HG02678 (cell line): ENCODE measurements at regions not wholly inside any gene's neighbourhood (a gene's known extent, or its start where the extent isn't known, plus 50 kb on each side); places are given as distances from the start of the nearest gene placed in this dataset.
"Not testable (repeated sequence)": the region's sequence is repeated elsewhere in the genome, so short reads cannot be mapped to it uniquely, and the experiment has no call there.

Experiments
- ATAC-seq: cut with Tn5 transposase; IDR thresholded peaks from one replicate; pipeline ENCODE4 v1.9.1; 2021; ENCODE audit warnings: mild to moderate bottlenecking, moderate library complexity; ENCODE audit not compliant: unreplicated experiment

- ATAC-seq, result no peak
These were observed 1106.2 kb upstream of the CELF2 start for GRCh38 chr10:9911488-9911887.

DNA sequence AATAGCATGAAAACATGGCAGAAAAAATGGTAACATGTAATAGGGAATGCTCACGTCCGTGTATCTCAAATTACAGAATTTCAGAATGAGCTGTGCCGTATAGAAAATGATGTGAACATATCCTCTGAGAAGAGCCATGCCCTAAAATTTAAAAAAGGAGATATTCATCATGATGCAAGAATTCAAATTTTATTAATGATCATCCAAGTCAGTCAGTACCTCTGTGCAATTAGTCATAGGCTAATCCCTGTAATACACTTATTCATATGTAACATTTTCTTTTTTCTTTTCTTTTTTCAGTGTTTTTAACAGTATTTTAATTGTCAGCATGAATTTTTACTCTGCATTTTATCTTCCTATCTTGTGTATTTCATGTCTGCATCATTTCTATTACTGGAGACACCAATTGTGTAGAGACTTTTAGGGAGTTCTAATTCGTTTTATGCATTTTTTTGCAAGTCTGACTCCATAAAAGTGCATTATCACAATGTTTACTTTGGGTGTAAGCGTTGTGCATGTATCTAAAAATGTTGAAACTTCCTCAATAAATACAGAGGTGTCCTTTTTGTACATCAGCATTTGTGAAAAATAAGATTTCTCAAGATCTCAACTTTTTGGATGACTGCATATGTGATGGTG is 1103.7 kb upstream of the CELF2 start:
- no peak for ATAC-seq

GRCh38 chr10:9921544-9921943 is 1096.1 kb upstream of the CELF2 start:
- ATAC-seq, result no peak

GRCh38 chr10:9922126-9922870 is 1095.4 kb upstream of the CELF2 start:
- no peak for ATAC-seq

- ATAC-seq, result no peak
These were observed 1091.7 kb upstream of the CELF2 start for GRCh38 chr10:9926003-9926402.

GRCh38 chr10:9926881-9927280 is 1090.8 kb upstream of the CELF2 start:
- ATAC-seq, result no peak

DNA sequence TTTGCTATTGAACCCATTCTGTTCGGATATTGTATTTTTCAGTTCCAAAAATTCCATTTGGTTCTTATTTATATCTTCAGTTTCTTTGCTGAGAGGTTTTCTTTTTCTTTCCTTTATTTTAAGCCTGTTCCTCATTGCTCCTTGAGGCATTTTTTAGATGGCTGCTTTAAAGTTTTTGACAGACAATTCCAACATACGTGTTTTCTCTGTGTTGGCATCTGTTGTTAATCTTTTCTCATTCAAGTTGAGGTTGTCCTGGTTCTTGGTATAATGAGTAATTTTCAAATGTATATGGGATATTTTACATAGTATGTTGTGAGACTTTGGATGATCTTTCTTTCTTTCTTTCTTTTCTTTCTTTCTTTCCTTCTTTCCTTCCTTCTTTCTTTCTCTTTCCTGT is 1078.0 kb upstream of the CELF2 start:
- no peak for ATAC-seq

DNA sequence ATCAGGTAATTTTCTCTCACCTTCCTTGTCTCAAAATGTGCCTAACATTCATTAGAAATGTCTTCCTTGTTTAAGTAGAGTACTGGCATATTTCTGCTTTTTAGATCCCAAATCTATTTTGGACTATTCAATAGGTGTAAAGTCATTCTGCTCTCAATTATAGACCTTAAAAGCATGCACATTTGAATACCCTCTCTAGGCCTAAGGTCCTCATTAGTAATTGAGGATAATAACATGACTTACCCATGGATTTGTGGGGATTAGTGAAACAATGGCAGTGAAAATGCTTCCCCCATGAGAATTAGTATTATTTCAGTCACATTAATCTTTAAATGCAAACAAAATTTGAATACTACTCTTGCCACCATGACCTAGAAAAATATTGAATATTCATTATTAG is 1073.0 kb upstream of the CELF2 start:
- no peak for ATAC-seq

DNA sequence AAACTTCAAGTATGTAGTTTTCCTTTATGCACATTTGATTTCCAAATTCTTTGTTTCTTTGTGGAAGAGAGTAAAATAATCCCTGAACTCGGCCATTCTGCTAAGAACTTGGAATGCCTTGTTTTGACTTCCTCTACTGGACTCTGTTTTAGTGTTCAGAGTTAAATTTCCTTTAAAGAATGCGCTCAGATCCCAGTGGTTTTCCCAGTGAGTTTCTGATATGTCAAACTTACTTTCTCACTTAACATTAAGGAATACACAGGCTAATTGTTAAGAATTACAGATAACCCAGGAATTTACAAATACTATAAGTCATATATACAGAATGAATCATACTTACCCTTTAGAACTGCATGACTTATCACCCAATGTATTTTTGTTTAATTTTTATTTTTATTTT is 1067.6 kb upstream of the CELF2 start:
- no peak for ATAC-seq

GRCh38 chr10:9951481-9952257 is 1066.0 kb upstream of the CELF2 start:
- ATAC-seq, result no peak

- ATAC-seq, result no peak
These were observed 1060.3 kb upstream of the CELF2 start for GRCh38 chr10:9957351-9957750.

GRCh38 chr10:9957876-9958275 is 1059.8 kb upstream of the CELF2 start:
- not testable (repeated sequence) for ATAC-seq

- no peak for ATAC-seq
These were observed 1052.3 kb upstream of the CELF2 start for GRCh38 chr10:9965341-9965740.

DNA sequence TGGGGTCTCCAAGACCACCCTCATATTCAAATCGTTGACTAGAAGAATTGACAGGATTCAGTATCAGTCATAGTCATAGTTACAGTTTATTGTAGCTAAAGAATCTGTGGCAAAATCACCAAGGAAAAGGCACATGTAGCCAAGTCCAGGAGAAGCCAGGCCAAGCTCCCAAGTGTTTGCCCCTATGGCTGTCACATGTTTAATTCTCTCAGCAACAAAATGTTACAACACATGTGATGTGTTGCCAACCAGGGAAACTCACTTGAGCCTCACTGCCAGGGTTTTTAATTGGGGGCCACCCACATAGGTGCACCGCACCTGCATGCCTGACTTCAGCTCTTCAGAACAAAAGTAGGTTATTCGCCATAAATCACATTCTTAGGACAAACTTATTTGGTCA is 1030.9 kb upstream of the CELF2 start:
- ATAC-seq, result no peak

GRCh38 chr10:9987197-9987596 is 1030.5 kb upstream of the CELF2 start:
- ATAC-seq, result no peak

GRCh38 chr10:9992661-9993060 is 1025.0 kb upstream of the CELF2 start:
- no peak for ATAC-seq

DNA sequence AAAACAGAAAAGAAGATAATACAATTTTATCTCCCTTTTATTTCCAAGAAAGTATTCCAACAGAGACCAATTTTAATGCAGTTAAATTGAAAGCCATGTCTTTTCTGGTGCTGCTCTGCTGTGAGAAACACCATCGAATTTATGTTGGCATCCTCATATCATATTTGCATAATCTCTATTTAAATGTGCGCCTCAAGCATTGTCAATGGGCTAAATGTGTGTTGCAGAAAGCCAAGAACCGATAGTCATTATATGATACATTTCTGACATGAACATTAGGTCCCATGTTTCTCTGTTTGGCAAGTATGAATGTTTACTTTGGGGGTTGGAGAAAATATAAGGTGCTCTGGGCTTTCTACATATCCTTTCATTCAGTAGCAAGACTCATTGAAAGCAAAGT is 1023.5 kb upstream of the CELF2 start:
- no peak for ATAC-seq

DNA sequence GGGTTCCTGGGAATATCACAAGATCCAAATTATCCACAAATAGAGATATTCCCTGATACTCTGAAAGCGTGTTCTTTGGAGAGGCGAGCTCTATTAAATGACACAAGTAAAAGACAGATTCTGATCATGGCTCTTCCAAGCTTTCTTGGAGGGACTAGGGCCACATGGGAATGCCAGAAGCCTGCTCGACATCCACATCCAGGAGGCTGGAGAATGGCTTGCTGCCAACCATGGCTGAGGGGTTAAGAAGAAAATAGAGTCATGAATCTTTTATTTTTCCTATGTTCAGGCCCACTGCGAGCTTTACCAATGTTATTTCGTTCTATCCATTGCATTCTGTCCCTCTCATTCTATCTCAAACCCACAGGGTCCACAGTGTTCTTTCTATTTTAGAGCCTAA is 1018.0 kb upstream of the CELF2 start:
- ATAC-seq, result no peak

DNA sequence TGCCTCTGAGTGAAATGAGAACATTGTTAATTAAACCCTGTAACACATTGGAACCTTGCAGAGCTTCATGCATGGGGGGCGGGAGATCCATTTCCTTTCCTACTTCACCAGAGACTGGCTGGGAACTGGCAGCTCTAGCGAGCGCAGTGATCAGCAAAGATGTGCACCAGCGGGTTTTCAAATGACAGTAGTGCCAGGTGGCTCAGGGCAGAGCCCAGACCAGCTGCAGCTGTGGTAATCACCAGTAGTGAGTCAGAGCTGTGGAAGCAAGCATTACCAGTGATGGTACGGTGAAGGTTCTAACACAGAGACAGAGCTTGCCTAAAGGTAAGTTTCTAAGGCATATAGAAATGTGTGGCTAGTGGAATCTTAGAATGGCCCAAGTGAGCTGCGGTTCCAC is 1009.7 kb upstream of the CELF2 start:
- ATAC-seq, result no peak

DNA sequence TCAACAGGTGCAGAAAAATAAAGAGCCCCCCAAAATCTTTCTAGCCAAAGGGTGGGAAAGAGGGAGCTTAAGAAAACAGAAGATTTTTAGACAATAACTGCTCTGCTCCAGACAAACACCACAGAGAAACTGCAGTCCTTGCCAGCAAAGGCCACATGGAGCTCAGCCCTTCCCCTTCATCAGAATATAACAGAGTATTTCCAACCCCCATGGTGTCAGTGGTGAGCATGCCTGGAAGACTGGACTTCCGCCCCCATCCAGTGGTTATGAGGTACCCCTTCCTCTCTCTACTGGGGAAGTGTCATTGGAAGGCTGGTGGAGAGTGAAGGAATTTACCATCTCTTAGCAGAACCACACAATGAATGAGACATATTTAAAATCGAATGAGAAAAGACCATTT is 1007.3 kb upstream of the CELF2 start:
- no peak for ATAC-seq

DNA sequence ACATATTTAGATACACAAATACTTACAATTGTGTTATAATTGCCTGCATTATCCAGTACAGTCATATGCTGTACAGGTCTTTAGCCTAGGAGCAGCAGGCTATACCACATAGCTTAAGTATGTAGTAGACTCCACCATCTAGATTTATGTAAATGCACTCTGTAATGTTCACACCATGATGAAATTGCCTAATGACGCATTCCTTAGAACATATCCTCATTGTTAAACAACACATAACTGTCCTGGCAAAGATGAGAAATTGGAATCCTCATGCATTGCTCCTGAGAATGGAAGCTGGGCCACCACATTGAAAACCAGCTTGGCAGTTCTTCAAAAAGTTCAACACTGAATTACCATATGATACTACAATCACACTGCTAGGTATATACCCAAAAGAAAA is 1002.8 kb upstream of the CELF2 start:
- ATAC-seq, result no peak

DNA sequence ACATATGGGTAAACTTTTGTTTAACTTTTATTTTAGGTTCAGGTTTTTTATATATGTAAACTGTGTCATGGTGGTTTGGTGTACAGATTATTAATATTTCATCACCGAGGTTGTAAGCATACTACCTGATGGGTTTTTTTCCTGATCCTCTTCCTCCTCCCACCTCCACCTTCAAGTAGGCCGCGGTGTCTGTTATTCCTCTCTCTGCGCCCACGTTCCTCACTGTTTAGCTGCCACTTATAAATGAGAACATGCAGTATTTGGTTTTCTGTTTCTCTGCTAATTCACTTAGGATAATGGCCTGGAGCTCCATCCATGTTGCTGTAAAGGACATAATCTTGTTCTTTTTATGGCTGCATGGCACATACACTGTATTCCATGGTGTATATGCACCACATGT is 1000.0 kb upstream of the CELF2 start:
- no peak for ATAC-seq
